ENCODE measurements at regions not wholly inside any gene's neighbourhood (a gene's known extent, or its start where the extent isn't known, plus 50 kb on each side); places are given as distances from the start of the nearest gene placed in this dataset.

- TF ChIP-seq CTCF (conservative IDR thresholded peaks at IDR 0.05 in 1 of 2, IDR thresholded peaks at IDR 0.05 in 1 of 2; ENCODE audit: low read depth in 1 of 2, low read length in 2 of 2) = no peak
- no peak for TF ChIP-seq EZH2 (IDR thresholded peaks at IDR 0.05; ENCODE audit: low read length, missing control alignments)
These were observed 391.8 kb upstream of the DDI1 start for GRCh38 chr11:103644676-103645075.
